Panc1 (cell line): ENCODE measurements at regions not wholly inside any gene's neighbourhood (a gene's known extent, or its start where the extent isn't known, plus 50 kb on each side); places are given as distances from the start of the nearest gene placed in this dataset.

ENCODE experiments used
- ATAC-seq: fragments of 200-7000 bp; cut with Tn5 transposase; 2 replicates; pipeline ENCODE4 v1.9.1; 2020; ENCODE audit warnings: mild to moderate bottlenecking, moderate library complexity
- BruUV-seq: library from RNA; stranded (reverse); fragments of 400-500 nt; replicated peaks from 2 replicates; lab custom pipeline; 2021; lab: Mats Ljungman, UMichigan
- CTCF ChIA-PET: fragments of 300-600 bp; sonication (Branson Sonifier 250); formaldehyde crosslinking; loops from one replicate; lab custom pipeline; 2022; ENCODE audit warnings: antibody characterized with exemption; lab: Charles Lee
- POLR2A ChIA-PET: fragments of 300-600 bp; sonication (Branson Sonifier 250); formaldehyde crosslinking; loops from one replicate; lab custom pipeline; 2022; ENCODE audit warnings: antibody characterized with exemption; lab: Charles Lee
- DNase-seq: peaks from one replicate; pipeline ENCODE4 v3.0.0-alpha.2; 2010; ENCODE audit warnings: low read depth, low spot score
- H3K27ac ChIP-seq: 2 replicates; pipeline ENCODE4 v1.5.1; 2011; ENCODE audit warnings: mild to moderate bottlenecking, low read length, inconsistent platforms
- H3K27me3 ChIP-seq: fragments of 200-500 bp; sonication (Bioruptor generic); 2 replicates; pipeline ENCODE4 v1.6.0; 2014; ENCODE audit warnings: low read length, inconsistent platforms; ENCODE audit not compliant: control insufficient read depth, insufficient read depth
- H3K36me3 ChIP-seq: fragments of 200-500 bp; sonication (Bioruptor generic); 2 replicates; pipeline ENCODE4 v1.5.1; 2014; ENCODE audit warnings: inconsistent platforms, mild to moderate bottlenecking, low read length, moderate library complexity; ENCODE audit not compliant: control insufficient read depth, insufficient read depth
- H3K4me1 ChIP-seq: 2 replicates; pipeline ENCODE4 v1.5.1; 2011; ENCODE audit warnings: inconsistent platforms, mild to moderate bottlenecking, low read length, moderate library complexity; ENCODE audit not compliant: control insufficient read depth, insufficient read depth
- H3K4me3 ChIP-seq, 2 experiments: 2 replicates each; pipeline ENCODE4 v1.5.1; 2011 to 2012; ENCODE audit warnings: low read depth in 2 of 2, low read length in 2 of 2, mild to moderate bottlenecking in 2 of 2, inconsistent platforms in 1 of 2, moderate library complexity in 1 of 2
- H3K9me3 ChIP-seq: fragments of 200-500 bp; sonication (Bioruptor generic); 2 replicates; pipeline ENCODE4 v1.5.1; 2014; ENCODE audit warnings: low read depth, mild to moderate bottlenecking, inconsistent platforms, low read length, moderate library complexity; ENCODE audit not compliant: control insufficient read depth, insufficient read depth
- CTCF ChIP-seq: fragments of 450-650 bp; IDR thresholded peaks from 2 replicates; pipeline ENCODE4 v1.5.1; 2017; ENCODE audit warnings: mild to moderate bottlenecking
- POLR2AphosphoS5 ChIP-seq: IDR thresholded peaks from 2 replicates; pipeline ENCODE4 v1.6.1; 2012; ENCODE audit warnings: mild to moderate bottlenecking, low read depth, low read length, moderate library complexity
- SIN3A ChIP-seq: IDR thresholded peaks from 2 replicates; pipeline ENCODE4 v1.6.1; 2012; ENCODE audit warnings: low read depth, mild to moderate bottlenecking, low read length, moderate library complexity, borderline replicate concordance; ENCODE audit not compliant: insufficient read depth
- TCF7L2 ChIP-seq: IDR thresholded peaks from 2 replicates; pipeline ENCODE4 v1.6.1; 2011; ENCODE audit warnings: mild to moderate bottlenecking, low read depth, low read length, inconsistent platforms
- in situ Hi-C: cut with HindIII; loops from 2 replicates; pipeline ENCODE4 v1.10.0; 2016; ENCODE audit warnings: low sequenced_read_pairs, low pct_unique_long_range_greater_than_20kb
- intact Hi-C: fragments of 100-400 bp; cut with micrococcal nuclease; formaldehyde crosslinking; loops from one replicate; pipeline ENCODE4 v1.10.0; 2022; ENCODE audit not compliant: unreplicated experiment
- TF ChIP-seq, protein P1 (sequence below), 2 experiments: IDR thresholded peaks; 2 replicates each; pipeline ENCODE4 v1.6.1; 2011 to 2012; ENCODE audit warnings: low read depth in 2 of 2, control low read depth in 1 of 2, low read length in 1 of 2, mild to moderate bottlenecking in 1 of 2, moderate library complexity in 1 of 2; ENCODE audit not compliant: insufficient read depth in 1 of 2

GRCh38 chr5:124232515-124232914 is 513.9 kb downstream of the ZNF608 start:
- DNase-seq = no peak
- ChIA-PET CTCF (no interaction called here), POLR2A (no interaction called here)
- Histone ChIP-seq H3K9me3 (no peaks in the 10 kb centered on the region), H3K27ac (no peak overlapping the region), H3K4me1 (no peaks in the 10 kb centered on the region), H3K36me3 (no peaks in the 10 kb centered on the region), H3K4me3 (no peak overlapping the region), H3K27me3 (no peaks in the 10 kb centered on the region)
- intact Hi-C loops = no loop called here
- no TSS peak for BruUV-seq
- in situ Hi-C loops = no loop called here
- no peak for ATAC-seq
- TF ChIP-seq TCF7L2 (no peak), POLR2AphosphoS5 (no peak), CTCF (no peak), SIN3A (no peak)
- TF ChIP-seq, protein P1, sequence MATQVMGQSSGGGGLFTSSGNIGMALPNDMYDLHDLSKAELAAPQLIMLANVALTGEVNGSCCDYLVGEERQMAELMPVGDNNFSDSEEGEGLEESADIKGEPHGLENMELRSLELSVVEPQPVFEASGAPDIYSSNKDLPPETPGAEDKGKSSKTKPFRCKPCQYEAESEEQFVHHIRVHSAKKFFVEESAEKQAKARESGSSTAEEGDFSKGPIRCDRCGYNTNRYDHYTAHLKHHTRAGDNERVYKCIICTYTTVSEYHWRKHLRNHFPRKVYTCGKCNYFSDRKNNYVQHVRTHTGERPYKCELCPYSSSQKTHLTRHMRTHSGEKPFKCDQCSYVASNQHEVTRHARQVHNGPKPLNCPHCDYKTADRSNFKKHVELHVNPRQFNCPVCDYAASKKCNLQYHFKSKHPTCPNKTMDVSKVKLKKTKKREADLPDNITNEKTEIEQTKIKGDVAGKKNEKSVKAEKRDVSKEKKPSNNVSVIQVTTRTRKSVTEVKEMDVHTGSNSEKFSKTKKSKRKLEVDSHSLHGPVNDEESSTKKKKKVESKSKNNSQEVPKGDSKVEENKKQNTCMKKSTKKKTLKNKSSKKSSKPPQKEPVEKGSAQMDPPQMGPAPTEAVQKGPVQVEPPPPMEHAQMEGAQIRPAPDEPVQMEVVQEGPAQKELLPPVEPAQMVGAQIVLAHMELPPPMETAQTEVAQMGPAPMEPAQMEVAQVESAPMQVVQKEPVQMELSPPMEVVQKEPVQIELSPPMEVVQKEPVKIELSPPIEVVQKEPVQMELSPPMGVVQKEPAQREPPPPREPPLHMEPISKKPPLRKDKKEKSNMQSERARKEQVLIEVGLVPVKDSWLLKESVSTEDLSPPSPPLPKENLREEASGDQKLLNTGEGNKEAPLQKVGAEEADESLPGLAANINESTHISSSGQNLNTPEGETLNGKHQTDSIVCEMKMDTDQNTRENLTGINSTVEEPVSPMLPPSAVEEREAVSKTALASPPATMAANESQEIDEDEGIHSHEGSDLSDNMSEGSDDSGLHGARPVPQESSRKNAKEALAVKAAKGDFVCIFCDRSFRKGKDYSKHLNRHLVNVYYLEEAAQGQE (IDR thresholded peaks at IDR 0.05; ENCODE audit: insufficient read depth in 1 of 2, low read depth in 2 of 2, low read length in 1 of 2) = no peak

DNA sequence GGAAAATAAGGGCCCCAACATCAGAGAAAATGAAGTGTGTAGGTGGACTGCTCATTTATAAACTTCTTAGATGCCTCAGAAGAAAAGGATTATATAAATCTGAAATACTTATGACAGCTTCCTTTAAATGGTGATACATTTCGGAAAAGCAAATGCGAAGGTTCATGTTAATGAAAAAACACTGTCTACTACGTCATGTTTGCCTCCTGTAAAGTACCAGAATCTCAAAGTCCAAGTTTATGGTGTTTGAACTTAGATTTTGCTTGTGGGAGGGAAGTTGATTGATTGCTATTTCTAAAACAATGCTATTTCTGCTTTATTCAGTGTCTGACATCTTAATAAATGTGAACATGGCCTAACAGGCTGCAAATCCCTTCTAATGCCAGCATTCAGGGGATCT is 514.6 kb downstream of the ZNF608 start:
- no peaks in the 10 kb centered on the region for H3K9me3 ChIP-seq
- intact Hi-C loops (no loop called here), in situ Hi-C loops (no loop called here)
- no peaks in the 10 kb centered on the region for H3K27me3 ChIP-seq
- H3K36me3 ChIP-seq = no peaks in the 10 kb centered on the region
- no peak for ATAC-seq
- ChIA-PET POLR2A (no interaction called here), CTCF (no interaction called here)
- TF ChIP-seq SIN3A (no peak), TCF7L2 (no peak), POLR2AphosphoS5 (no peak), CTCF (no peak)
- TF ChIP-seq, protein P1 (IDR thresholded peaks at IDR 0.05; ENCODE audit: insufficient read depth in 1 of 2, low read depth in 2 of 2, low read length in 1 of 2) = no peak
- no TSS peak for BruUV-seq
- H3K4me3 ChIP-seq = no peak overlapping the region
- H3K4me1 ChIP-seq = no peaks in the 10 kb centered on the region
- no peak for DNase-seq
- H3K27ac ChIP-seq = no peak overlapping the region; the same call in 1 of the 2 replicates
